Immature natural killer cell (primary cell): ENCODE measurements at regions not wholly inside any gene's neighbourhood (a gene's known extent, or its start where the extent isn't known, plus 50 kb on each side); places are given as distances from the start of the nearest gene placed in this dataset.

Experiments used
- DNase-seq, 3 donors: peaks; one replicate each; pipeline ENCODE4 v3.0.0; 2022; ENCODE audit warnings: mixed read lengths in 1 of 3
- H3K27ac Mint-ChIP-seq, 6 donors: one replicate each; pipeline ENCODE4 v1.8.0; 2020; ENCODE audit warnings: mixed read lengths in 6 of 6, mild to moderate bottlenecking in 5 of 6, inconsistent platforms in 4 of 6, moderate library complexity in 3 of 6
- H3K27me3 Mint-ChIP-seq, 3 donors: one replicate each; pipeline ENCODE4 v1.8.0; 2020 to 2021; ENCODE audit warnings: low read depth in 3 of 3, mild to moderate bottlenecking in 3 of 3, mixed read lengths in 3 of 3, moderate library complexity in 3 of 3, inconsistent platforms in 1 of 3
- H3K36me3 Mint-ChIP-seq, 3 donors: one replicate each; pipeline ENCODE4 v1.8.0; 2020; ENCODE audit warnings: mixed read lengths in 3 of 3, inconsistent platforms in 2 of 3, mild to moderate bottlenecking in 2 of 3
- H3K4me1 Mint-ChIP-seq, 2 donors: one replicate each; pipeline ENCODE4 v1.8.0; 2020; ENCODE audit warnings: inconsistent platforms in 2 of 2, mild to moderate bottlenecking in 2 of 2, mixed read lengths in 2 of 2, moderate library complexity in 1 of 2
- H3K4me3 Mint-ChIP-seq, 5 donors: one replicate each; pipeline ENCODE4 v1.8.0; 2020; ENCODE audit warnings: mild to moderate bottlenecking in 5 of 5, mixed read lengths in 5 of 5, inconsistent platforms in 3 of 5, moderate library complexity in 3 of 5
- H3K9me3 Mint-ChIP-seq, 6 donors: one replicate each; pipeline ENCODE4 v1.8.0; 2020; ENCODE audit warnings: mild to moderate bottlenecking in 6 of 6, mixed read lengths in 6 of 6, inconsistent platforms in 4 of 6, moderate library complexity in 3 of 6

- Mint-ChIP-seq H3K27ac (peak overlapping the region; percentile 91 to 99 (median 96)), H3K9me3 (no peaks in the 10 kb centered on the region), H3K27me3 (peaks cover 4 to 7% (median 6%) of the 10 kb centered on the region in 3 donors), H3K36me3 (peaks cover 0 to 7% (median 7%) of the 10 kb centered on the region in 3 donors), H3K4me3 (peak overlapping the region; percentile 85 to 93 (median 89)), H3K4me1 (peaks cover 64 to 78% of the 10 kb centered on the region in 2 donors)
- DNase-seq = peak; percentile 59 to 65 (median 61)
Measured at GRCh38 chrX:45758319-45758718, 557.6 kb upstream of the DIPK2B start.

DNA sequence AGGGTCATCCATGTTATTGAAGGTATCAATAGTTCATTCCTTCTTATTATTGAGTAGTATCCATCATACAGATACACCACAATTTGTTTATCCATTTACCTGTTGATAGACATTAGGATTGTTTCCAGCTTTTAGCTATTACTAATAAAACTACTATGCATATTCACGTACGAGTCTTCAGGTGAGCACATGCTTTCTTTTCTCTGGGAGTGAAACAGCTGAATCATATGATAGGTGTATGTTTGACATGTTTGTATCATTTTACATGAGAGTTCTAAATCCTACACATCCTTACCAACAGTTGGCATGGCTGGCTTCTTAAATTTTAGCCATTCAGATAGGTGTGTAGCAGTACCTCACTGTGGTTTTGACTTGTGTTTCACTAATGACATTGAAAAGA is 556.6 kb upstream of the DIPK2B start:
- no peak for DNase-seq
- Mint-ChIP-seq H3K36me3 (peaks cover 0 to 7% (median 4%) of the 10 kb centered on the region in 3 donors), H3K4me3 (peak overlapping the region; percentile 12 to 58 (median 18)), H3K4me1 (peaks cover 57 to 68% of the 10 kb centered on the region in 2 donors), H3K27me3 (peaks cover 2 to 7% (median 4%) of the 10 kb centered on the region in 3 donors), H3K27ac (peak overlapping the region; percentile 55 to 99 (median 94)), H3K9me3 (no peaks in the 10 kb centered on the region)

GRCh38 chrX:45756557-45756956 is 555.9 kb upstream of the DIPK2B start:
- no peak for DNase-seq
- Mint-ChIP-seq H3K27me3 (peaks cover 3 to 7% (median 4%) of the 10 kb centered on the region in 3 donors), H3K4me1 (peaks cover 52 to 62% of the 10 kb centered on the region in 2 donors), H3K36me3 (peaks cover 0 to 4% (median 3%) of the 10 kb centered on the region in 3 donors), H3K4me3 (peak overlapping the region; percentile 4 to 58 (median 18)), H3K9me3 (no peaks in the 10 kb centered on the region), H3K27ac (peak overlapping the region; percentile 38 to 99 (median 94))

GRCh38 chrX:45755703-45756102 is 555.0 kb upstream of the DIPK2B start:
- Mint-ChIP-seq H3K9me3 (no peaks in the 10 kb centered on the region), H3K36me3 (peaks cover 0 to 2% (median 0%) of the 10 kb centered on the region in 3 donors), H3K4me3 (peak overlapping the region; percentile 15 to 62 (median 40)), H3K4me1 (peaks cover 50 to 57% of the 10 kb centered on the region in 2 donors), H3K27ac (peak overlapping the region in 5 of 6 donors; percentile 25 to 96 (median 68)), H3K27me3 (peaks cover 4 to 7% (median 4%) of the 10 kb centered on the region in 3 donors)
- DNase-seq = no peak

GRCh38 chrX:45751156-45751555 is 550.5 kb upstream of the DIPK2B start:
- Mint-ChIP-seq H3K27ac (peak overlapping the region in 1 of 6 donors; percentile 7), H3K36me3 (peaks cover 0 to 4% (median 0%) of the 10 kb centered on the region in 3 donors), H3K27me3 (peaks cover 0 to 4% (median 0%) of the 10 kb centered on the region in 3 donors)

DNA sequence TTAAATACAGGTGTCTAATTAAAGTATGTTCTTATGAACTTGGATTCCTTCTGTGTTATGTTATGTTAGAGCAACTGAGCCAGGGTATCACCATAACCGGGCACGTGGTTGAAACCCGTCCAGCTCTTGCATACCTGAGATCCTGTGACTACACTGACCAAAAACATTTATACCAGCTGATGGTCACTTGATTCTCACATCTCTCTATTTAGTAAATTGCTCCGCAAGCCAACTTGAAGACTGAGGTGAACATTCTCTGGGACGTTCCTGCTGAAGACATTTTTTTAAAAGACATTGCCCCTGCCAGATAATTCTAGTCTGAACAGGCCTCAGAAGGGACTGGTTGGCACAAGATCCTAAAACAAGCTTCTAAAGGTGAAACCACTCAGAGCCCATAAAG is 550.0 kb upstream of the DIPK2B start:
- no peaks in the 10 kb centered on the region for H3K9me3 Mint-ChIP-seq
- H3K36me3 Mint-ChIP-seq = peaks cover 2 to 7% (median 2%) of the 10 kb centered on the region in 3 donors
- peaks cover 19 to 35% of the 10 kb centered on the region in 2 donors for H3K4me1 Mint-ChIP-seq
- peak overlapping the region in 1 of 6 donors; percentile 2 for H3K27ac Mint-ChIP-seq
- peaks cover 0 to 4% (median 0%) of the 10 kb centered on the region in 3 donors for H3K27me3 Mint-ChIP-seq
- no peak for DNase-seq
- no peak overlapping the region for H3K4me3 Mint-ChIP-seq

More at GRCh38 chrX:45751156-45751555, 550.5 kb upstream of the DIPK2B start:
- H3K9me3 Mint-ChIP-seq = no peaks in the 10 kb centered on the region
- H3K4me3 Mint-ChIP-seq = no peak overlapping the region
- peaks cover 24 to 40% of the 10 kb centered on the region in 2 donors for H3K4me1 Mint-ChIP-seq
- no peak for DNase-seq

DNA sequence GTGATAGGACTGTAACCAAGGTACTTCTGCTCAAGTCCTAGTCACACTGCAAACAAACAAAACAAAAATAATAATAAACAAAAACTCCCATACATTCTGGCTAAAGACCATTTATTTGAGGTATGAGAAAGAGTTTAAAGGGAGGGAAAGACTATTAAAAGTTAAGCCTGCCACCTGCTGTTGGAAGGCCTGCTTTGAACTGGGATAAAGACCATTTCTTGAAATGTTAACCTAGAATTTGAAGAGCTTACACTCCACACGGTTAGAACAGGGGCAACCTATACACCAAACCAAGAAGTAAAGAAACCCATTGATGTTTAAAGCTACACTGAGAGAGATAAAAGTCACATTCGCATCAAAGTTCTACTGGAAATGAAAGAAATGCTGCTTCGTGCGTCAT is 548.7 kb upstream of the DIPK2B start:
- Mint-ChIP-seq H3K9me3 (no peaks in the 10 kb centered on the region), H3K27ac (peak overlapping the region in 3 of 6 donors; percentile 46 to 71 (median 55)), H3K36me3 (peaks cover 5 to 10% (median 6%) of the 10 kb centered on the region in 3 donors), H3K4me3 (no peak overlapping the region), H3K4me1 (peaks cover 15 to 29% of the 10 kb centered on the region in 2 donors), H3K27me3 (peaks cover 0 to 4% (median 0%) of the 10 kb centered on the region in 3 donors)
- DNase-seq = no peak

- Mint-ChIP-seq H3K36me3 (peaks cover 5 to 10% (median 6%) of the 10 kb centered on the region in 3 donors), H3K4me1 (peaks cover 15 to 29% of the 10 kb centered on the region in 2 donors), H3K27me3 (peaks cover 0 to 4% (median 0%) of the 10 kb centered on the region in 3 donors), H3K4me3 (no peak overlapping the region), H3K9me3 (no peaks in the 10 kb centered on the region), H3K27ac (peak overlapping the region in 1 of 6 donors; percentile 23)
- no peak for DNase-seq
Measured at GRCh38 chrX:45748369-45748774, 547.7 kb upstream of the DIPK2B start.

GRCh38 chrX:45747905-45748304 is 547.2 kb upstream of the DIPK2B start:
- Mint-ChIP-seq H3K36me3 (peaks cover 5 to 10% (median 6%) of the 10 kb centered on the region in 3 donors), H3K4me3 (no peak overlapping the region), H3K27ac (peak overlapping the region in 1 of 6 donors; percentile 20), H3K4me1 (peaks cover 15 to 29% of the 10 kb centered on the region in 2 donors), H3K9me3 (no peaks in the 10 kb centered on the region), H3K27me3 (peaks cover 0 to 4% (median 0%) of the 10 kb centered on the region in 3 donors)
- DNase-seq = no peak

DNA sequence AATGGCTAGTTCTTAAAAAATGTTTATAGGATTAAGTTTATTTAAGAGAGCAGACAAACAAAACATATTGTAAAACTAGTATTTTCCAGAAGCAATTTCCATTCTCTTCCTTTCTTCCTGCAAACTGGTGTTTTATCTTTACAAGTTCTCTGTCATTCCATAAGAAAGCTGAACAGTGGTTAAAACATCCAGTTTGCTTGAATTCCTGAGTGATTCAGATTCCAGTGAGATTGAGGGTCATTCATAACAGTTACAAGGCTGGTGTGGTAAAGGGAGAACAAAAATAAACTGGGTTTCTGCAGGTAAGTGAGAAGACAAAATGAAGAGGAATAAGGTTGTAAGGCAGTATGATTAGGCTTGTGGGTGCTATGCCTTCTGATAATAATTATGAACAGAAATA is 544.8 kb upstream of the DIPK2B start:
- H3K36me3 Mint-ChIP-seq = peaks cover 5 to 10% (median 6%) of the 10 kb centered on the region in 3 donors
- peaks cover 0 to 2% (median 0%) of the 10 kb centered on the region in 3 donors for H3K27me3 Mint-ChIP-seq
- DNase-seq = no peak
- H3K9me3 Mint-ChIP-seq = no peaks in the 10 kb centered on the region
- peaks cover 15 to 26% of the 10 kb centered on the region in 2 donors for H3K4me1 Mint-ChIP-seq
- H3K27ac Mint-ChIP-seq = no peak overlapping the region
- no peak overlapping the region for H3K4me3 Mint-ChIP-seq

- H3K27ac Mint-ChIP-seq = peak overlapping the region in 2 of 6 donors; percentile 13 to 47
- peaks cover 11 to 13% of the 10 kb centered on the region in 2 donors for H3K4me1 Mint-ChIP-seq
- peaks cover 5 to 10% (median 6%) of the 10 kb centered on the region in 3 donors for H3K36me3 Mint-ChIP-seq
- DNase-seq = no peak
- H3K9me3 Mint-ChIP-seq = no peaks in the 10 kb centered on the region
- peaks cover 0 to 2% (median 0%) of the 10 kb centered on the region in 3 donors for H3K27me3 Mint-ChIP-seq
- H3K4me3 Mint-ChIP-seq = no peak overlapping the region
Measured at GRCh38 chrX:45743906-45744625, 543.4 kb upstream of the DIPK2B start.

- Mint-ChIP-seq H3K36me3 (peaks cover 5 to 10% (median 6%) of the 10 kb centered on the region in 3 donors), H3K27ac (no peak overlapping the region), H3K27me3 (peaks cover 0 to 4% (median 2%) of the 10 kb centered on the region in 3 donors)
Measured at GRCh38 chrX:45743081-45743533, 542.4 kb upstream of the DIPK2B start.

DNA sequence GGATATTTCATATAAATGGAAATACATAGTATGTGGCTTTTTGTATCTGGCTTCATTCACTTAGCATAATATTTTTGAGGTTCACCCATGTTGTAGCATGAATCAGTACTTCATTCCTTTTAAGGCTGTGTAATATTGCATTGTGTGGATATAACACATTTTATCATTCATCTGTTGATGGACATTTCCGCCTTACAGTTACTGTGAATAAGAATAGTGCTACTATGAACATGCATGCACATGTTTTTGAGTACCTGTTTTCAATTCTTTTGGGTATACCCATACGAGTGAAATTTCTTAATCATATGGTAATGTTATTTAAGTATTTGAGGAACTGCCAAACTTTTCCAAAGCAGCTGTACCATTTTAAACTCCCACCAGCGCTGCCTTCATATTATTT is 539.6 kb upstream of the DIPK2B start:
- Mint-ChIP-seq H3K27ac (no peak overlapping the region), H3K9me3 (no peaks in the 10 kb centered on the region), H3K4me1 (no peaks in the 10 kb centered on the region), H3K27me3 (peaks cover 0 to 5% (median 4%) of the 10 kb centered on the region in 3 donors), H3K4me3 (no peak overlapping the region), H3K36me3 (no peaks in the 10 kb centered on the region)
- no peak for DNase-seq

More at GRCh38 chrX:45743081-45743533, 542.4 kb upstream of the DIPK2B start:
- H3K4me1 Mint-ChIP-seq = peaks cover 5 to 6% of the 10 kb centered on the region in 2 donors
- H3K9me3 Mint-ChIP-seq = no peaks in the 10 kb centered on the region
- no peak for DNase-seq
- no peak overlapping the region for H3K4me3 Mint-ChIP-seq

GRCh38 chrX:45735571-45735970 is 534.9 kb upstream of the DIPK2B start:
- H3K36me3 Mint-ChIP-seq = no peaks in the 10 kb centered on the region
- H3K27ac Mint-ChIP-seq = no peak overlapping the region
- H3K9me3 Mint-ChIP-seq = no peaks in the 10 kb centered on the region
- no peak overlapping the region for H3K4me3 Mint-ChIP-seq
- no peak for DNase-seq
- H3K27me3 Mint-ChIP-seq = peaks cover 0 to 5% (median 4%) of the 10 kb centered on the region in 3 donors
- H3K4me1 Mint-ChIP-seq = no peaks in the 10 kb centered on the region
